MCF 10A (cell line): ENCODE measurements at regions not wholly inside any gene's neighbourhood (a gene's known extent, or its start where the extent isn't known, plus 50 kb on each side); places are given as distances from the start of the nearest gene placed in this dataset.

Source experiments
- BruUV-seq: library from RNA; stranded (reverse); fragments of 400-500 nt; replicated peaks from 2 replicates; lab custom pipeline; 2021; lab: Mats Ljungman, UMichigan
- CTCF ChIA-PET: fragments of 300-600 bp; sonication (Branson Sonifier 250); formaldehyde crosslinking; extraction: SDS; loops from one replicate; lab custom pipeline; 2021; ENCODE audit warnings: antibody characterized with exemption, inconsistent platforms; lab: Yijun Ruan, JAX
- POLR2A ChIA-PET: fragments of 300-600, 350-650 bp; sonication (Branson Sonifier 250); formaldehyde crosslinking; extraction: SDS; loops from one replicate; lab custom pipeline; 2020; ENCODE audit warnings: antibody characterized with exemption, inconsistent platforms; lab: Yijun Ruan, JAX
- DNase-seq: peaks from one replicate; pipeline ENCODE4 v3.0.0-alpha.2; 2018; ENCODE audit not compliant: unreplicated experiment
- H3K27ac Mint-ChIP-seq: one replicate; pipeline ENCODE4 v1.8.0; 2022; ENCODE audit warnings: mild to moderate bottlenecking, low read depth, mixed read lengths; ENCODE audit not compliant: unreplicated experiment
- H3K27me3 Mint-ChIP-seq: one replicate; pipeline ENCODE4 v1.8.0; 2022; ENCODE audit warnings: mixed read lengths; ENCODE audit not compliant: insufficient read depth, unreplicated experiment
- H3K36me3 Mint-ChIP-seq: one replicate; pipeline ENCODE4 v1.8.0; 2022; ENCODE audit warnings: mild to moderate bottlenecking, moderate library complexity, mixed read lengths; ENCODE audit not compliant: insufficient read depth, unreplicated experiment
- H3K4me1 Mint-ChIP-seq: one replicate; pipeline ENCODE4 v1.8.0; 2022; ENCODE audit warnings: mixed read lengths; ENCODE audit not compliant: insufficient read depth, unreplicated experiment
- H3K4me3 Mint-ChIP-seq: one replicate; pipeline ENCODE4 v1.8.0; 2022; ENCODE audit warnings: mild to moderate bottlenecking, moderate library complexity, mixed read lengths; ENCODE audit not compliant: unreplicated experiment
- H3K9me3 Mint-ChIP-seq: one replicate; pipeline ENCODE4 v1.8.0; 2022; ENCODE audit warnings: mixed read lengths; ENCODE audit not compliant: unreplicated experiment
- CTCF ChIP-seq: fragments of 200-600 bp; IDR thresholded peaks from one replicate; pipeline ENCODE4 v1.8.0; 2022; ENCODE audit warnings: antibody characterized with exemption, mild to moderate bottlenecking; ENCODE audit not compliant: unreplicated experiment
- intact Hi-C: fragments of 100-400 bp; cut with micrococcal nuclease; formaldehyde crosslinking; loops from 2 replicates; pipeline ENCODE4 v1.14.1; 2022

- no peak overlapping the region for H3K4me3 Mint-ChIP-seq
- no peaks in the 10 kb centered on the region for H3K4me1 Mint-ChIP-seq
- no peak for DNase-seq
- CTCF ChIA-PET, result interaction anchor here (0.7 kb wide), 2 partner anchors 108 to 504 kb away, joined by 3 to 5 read pairs; no protein-coding TSS in a partner anchor
- no peaks in the 10 kb centered on the region for H3K36me3 Mint-ChIP-seq
- intact Hi-C loops, result no loop called here
- no peaks in the 10 kb centered on the region for H3K9me3 Mint-ChIP-seq
- no TSS peak for BruUV-seq
- no peak overlapping the region for H3K27ac Mint-ChIP-seq
- TF ChIP-seq CTCF, result no peak
- no peaks in the 10 kb centered on the region for H3K27me3 Mint-ChIP-seq
- POLR2A ChIA-PET, result no interaction called here
These were observed 301.3 kb upstream of the MPDZ start for GRCh38 chr9:13580760-13581159.

- intact Hi-C loops, result no loop called here
- no peak overlapping the region for H3K27ac Mint-ChIP-seq
- no TSS peak for BruUV-seq
- POLR2A ChIA-PET, result no interaction called here
- no peak for DNase-seq
- TF ChIP-seq CTCF, result no peak
- no peaks in the 10 kb centered on the region for H3K4me1 Mint-ChIP-seq
- H3K9me3 Mint-ChIP-seq, result no peaks in the 10 kb centered on the region
- no peak overlapping the region for H3K4me3 Mint-ChIP-seq
- no peaks in the 10 kb centered on the region for H3K36me3 Mint-ChIP-seq
- CTCF ChIA-PET, result no interaction called here
- H3K27me3 Mint-ChIP-seq, result no peaks in the 10 kb centered on the region
These were observed 300.6 kb upstream of the MPDZ start for GRCh38 chr9:13580131-13580530.

GRCh38 chr9:13576101-13576500, 296.6 kb upstream of the MPDZ start:
- intact Hi-C loops, result no loop called here
- no peaks in the 10 kb centered on the region for H3K36me3 Mint-ChIP-seq
- ChIA-PET POLR2A (interaction anchor here (0.7 kb wide), 1 partner anchor 355 kb away, joined by 3 read pairs; no protein-coding TSS in a partner anchor), CTCF (interaction anchor here (0.6 kb wide), 1 partner anchor 49 kb away, joined by 3 read pairs; no protein-coding TSS in a partner anchor)
- H3K27me3 Mint-ChIP-seq, result no peaks in the 10 kb centered on the region
- BruUV-seq, result no TSS peak
- H3K4me3 Mint-ChIP-seq, result no peak overlapping the region
- H3K27ac Mint-ChIP-seq, result no peak overlapping the region
- H3K9me3 Mint-ChIP-seq, result no peaks in the 10 kb centered on the region
- TF ChIP-seq CTCF, result no peak
- no peaks in the 10 kb centered on the region for H3K4me1 Mint-ChIP-seq
- no peak for DNase-seq

GRCh38 chr9:13575558-13575957, 296.1 kb upstream of the MPDZ start:
- intact Hi-C loops, result no loop called here
- DNase-seq, result no peak
- H3K27ac Mint-ChIP-seq, result no peak overlapping the region
- H3K9me3 Mint-ChIP-seq, result no peaks in the 10 kb centered on the region
- no peak for TF ChIP-seq CTCF
- H3K4me1 Mint-ChIP-seq, result no peaks in the 10 kb centered on the region
- no peak overlapping the region for H3K4me3 Mint-ChIP-seq
- H3K27me3 Mint-ChIP-seq, result no peaks in the 10 kb centered on the region
- CTCF ChIA-PET, result no interaction called here
- no TSS peak for BruUV-seq
- no peaks in the 10 kb centered on the region for H3K36me3 Mint-ChIP-seq
- POLR2A ChIA-PET, result no interaction called here
